ENCODE measurements at regions not wholly inside any gene's neighbourhood (a gene's known extent, or its start where the extent isn't known, plus 50 kb on each side); places are given as distances from the start of the nearest gene placed in this dataset.

- TF ChIP-seq PKNOX1 (IDR thresholded peaks at IDR 0.05) (no peak), NR2F1 (conservative IDR thresholded peaks at IDR 0.05) (peak; percentile 65), CBX5 (IDR thresholded peaks at IDR 0.05; ENCODE audit: low read depth) (no peak), RUNX3 (IDR thresholded peaks at IDR 0.05; ENCODE audit: low read length) (peak; percentile 86), GABPA (IDR thresholded peaks at IDR 0.05; ENCODE audit: low read depth) (no peak), SMARCA5 (IDR thresholded peaks at IDR 0.05) (no peak), YY1 (IDR thresholded peaks at IDR 0.05; ENCODE audit: low read depth, low read length) (no peak), EP300 (IDR thresholded peaks at IDR 0.05; ENCODE audit: borderline replicate concordance in 1 of 2, control insufficient read depth in 1 of 2, low read depth in 2 of 2, low read length in 2 of 2) (peak; percentile 56 to 81; a peak in 3 of 4 replicates), NFYA (IDR thresholded peaks at IDR 0.05; ENCODE audit: borderline replicate concordance, low read depth, low read length) (no peak), MAX (IDR thresholded peaks at IDR 0.05; ENCODE audit: low read depth, low read length) (no peak), SP1 (IDR thresholded peaks at IDR 0.05; ENCODE audit: low read depth, low read length) (no peak), POLR2A (IDR thresholded peaks at IDR 0.05; ENCODE audit: low read depth, low read length) (no peak), IRF3 (IDR thresholded peaks at IDR 0.05) (no peak), MXI1 (IDR thresholded peaks at IDR 0.05; ENCODE audit: low read depth, low read length) (no peak), E2F8 (IDR thresholded peaks at IDR 0.05; ENCODE audit: low read depth, partially characterized antibody) (no peak), LARP7 (IDR thresholded peaks at IDR 0.05) (no peak), REST (IDR thresholded peaks at IDR 0.05; ENCODE audit: low read depth, low read length) (no peak), CBFB (IDR thresholded peaks at IDR 0.05; ENCODE audit: low read depth) (no peak), SUZ12 (IDR thresholded peaks at IDR 0.05; ENCODE audit: unreplicated experiment) (no peak), TARDBP (IDR thresholded peaks at IDR 0.05; ENCODE audit: borderline replicate concordance) (no peak), SPI1 (IDR thresholded peaks at IDR 0.05; ENCODE audit: borderline replicate concordance, insufficient read depth, low read depth, low read length) (no peak)
Observed at GRCh38 chr3:59235634-59236012, 185.8 kb upstream of the CFAP20DC start (continued).
